AG04450 (cell line): ENCODE measurements at regions not wholly inside any gene's neighbourhood (a gene's known extent, or its start where the extent isn't known, plus 50 kb on each side); places are given as distances from the start of the nearest gene placed in this dataset.

ENCODE experiments used
- CTCF ChIA-PET: fragments of 300-600, 350-600 bp; formaldehyde crosslinking; extraction: SDS; loops from one replicate; lab custom pipeline; 2022; ENCODE audit warnings: antibody characterized with exemption, inconsistent platforms; lab: Charles Lee
- POLR2A ChIA-PET: fragments of 350-600 bp; formaldehyde crosslinking; extraction: SDS; loops from one replicate; lab custom pipeline; 2021; ENCODE audit warnings: antibody characterized with exemption, inconsistent platforms; lab: Yijun Ruan, JAX
- DNase-seq: peaks from one replicate; pipeline ENCODE4 v3.0.0-alpha.2; 2011; ENCODE audit warnings: low read depth, low spot score
- H3K27ac ChIP-seq: one replicate; pipeline ENCODE4 v1.5.1; 2012; ENCODE audit warnings: low read depth, low read length, control low read depth
- H3K27me3 ChIP-seq: one replicate; pipeline ENCODE4 v1.6.0; 2012; ENCODE audit warnings: low read length; ENCODE audit not compliant: control insufficient read depth, insufficient read depth
- H3K4me3 ChIP-seq: 2 replicates; pipeline ENCODE4 v1.5.1; 2011; ENCODE audit warnings: mild to moderate bottlenecking, low read depth, low read length, control low read depth
- H3K9me3 ChIP-seq: 2 replicates; pipeline ENCODE4 v1.5.1; 2012; ENCODE audit warnings: low read length; ENCODE audit not compliant: control insufficient read depth, insufficient read depth
- CTCF ChIP-seq: IDR thresholded peaks from 2 replicates; pipeline ENCODE4 v1.5.1; 2011; ENCODE audit warnings: low read depth, low read length, control low read depth, inconsistent platforms

- ChIA-PET POLR2A (no interaction called here), CTCF (interaction anchor here (0.5 to 4.8 kb wide), 68 partner anchors 8 to 1227 kb away, joined by 3 to 147 read pairs (median 4); no protein-coding TSS in a partner anchor)
- Histone ChIP-seq H3K27me3 (no peaks in the 10 kb centered on the region), H3K27ac (no peak overlapping the region), H3K9me3 (no peaks in the 10 kb centered on the region), H3K4me3 (no peak overlapping the region)
- TF ChIP-seq CTCF = peak; percentile 90
- no peak for DNase-seq
Observed at GRCh38 chr11:100575860-100576717, 111.0 kb upstream of the ARHGAP42 start.

GRCh38 chr11:100576718-100577021 is 110.4 kb upstream of the ARHGAP42 start:
- no peaks in the 10 kb centered on the region for H3K9me3 ChIP-seq
- H3K4me3 ChIP-seq = no peak overlapping the region
- DNase-seq = no peak
- H3K27me3 ChIP-seq = no peaks in the 10 kb centered on the region
- H3K27ac ChIP-seq = no peak overlapping the region
- TF ChIP-seq CTCF = no peak
- ChIA-PET CTCF (interaction anchor here (0.5 to 4.8 kb wide), 68 partner anchors 9 to 1228 kb away, joined by 3 to 147 read pairs (median 4); no protein-coding TSS in a partner anchor), POLR2A (no interaction called here)

GRCh38 chr11:100578831-100579311 is 108.2 kb upstream of the ARHGAP42 start:
- Histone ChIP-seq H3K27me3 (no peaks in the 10 kb centered on the region), H3K9me3 (no peaks in the 10 kb centered on the region), H3K4me3 (no peak overlapping the region), H3K27ac (no peak overlapping the region)
- CTCF ChIA-PET = interaction anchor here (0.5 to 4.8 kb wide), 14 partner anchors 10 to 381 kb away, joined by 3 to 147 read pairs (median 4); no protein-coding TSS in a partner anchor
- no peak for DNase-seq
- no peak for TF ChIP-seq CTCF
- POLR2A ChIA-PET = no interaction called here

GRCh38 chr11:100581318-100581717 is 105.8 kb upstream of the ARHGAP42 start:
- DNase-seq = no peak
- Histone ChIP-seq H3K9me3 (no peaks in the 10 kb centered on the region), H3K27me3 (no peaks in the 10 kb centered on the region), H3K4me3 (no peak overlapping the region), H3K27ac (no peak overlapping the region)
- POLR2A ChIA-PET = no interaction called here
- CTCF ChIA-PET = no interaction called here
- TF ChIP-seq CTCF = no peak
